B cell (primary cell): ENCODE measurements at regions not wholly inside any gene's neighbourhood (a gene's known extent, or its start where the extent isn't known, plus 50 kb on each side); places are given as distances from the start of the nearest gene placed in this dataset.

ENCODE experiments used
- ATAC-seq: fragments of 200-7000 bp; cut with Tn5 transposase; one replicate; pipeline ENCODE4 v1.10.0; 2021; ENCODE audit warnings: low read depth, mild to moderate bottlenecking, moderate number of reproducible peaks, moderate library complexity
- CTCF ChIA-PET: fragments of 350-600 bp; sonication (Branson Sonifier 250); formaldehyde crosslinking; loops from one replicate; lab custom pipeline; 2021; ENCODE audit warnings: antibody characterized with exemption, inconsistent platforms; lab: Charles Lee
- POLR2A ChIA-PET: fragments of 350-600 bp; sonication (Branson Sonifier 250); formaldehyde crosslinking; loops from one replicate; lab custom pipeline; 2021; ENCODE audit warnings: antibody characterized with exemption; lab: Charles Lee
- DNase-seq: peaks from one replicate; pipeline ENCODE4 v3.0.0; 2013
- H2AFZ ChIP-seq: 2 replicates; pipeline ENCODE4 v1.6.1; 2012; ENCODE audit warnings: mild to moderate bottlenecking, low read depth, low read length; ENCODE audit not compliant: insufficient read depth, poor library complexity, severe bottlenecking
- H3K27ac ChIP-seq, 2 donors: 1 replicate in 1 of 2; 2 replicates in 1 of 2; pipeline ENCODE4 v1.5.1; 2012 to 2013; ENCODE audit warnings: low read length in 2 of 2, mild to moderate bottlenecking in 2 of 2, moderate library complexity in 1 of 2
- H3K27me3 ChIP-seq, 4 experiments: fragments of 200-600 bp in 1 of 4; sonication (generic) in 1 of 4; replicated peaks in 1 of 4; 1 replicate in 2 of 4; 2 replicates in 2 of 4; pipeline versions ENCODE4 v1.6.1 to v1.7.0; 2013 to 2016; ENCODE audit warnings: low read length in 3 of 4, mild to moderate bottlenecking in 2 of 4, mixed read lengths in 1 of 4, moderate library complexity in 1 of 4; ENCODE audit not compliant: insufficient read depth in 4 of 4, control insufficient read depth in 3 of 4; ENCODE audit errors: control extremely low read depth in 1 of 4
- H3K36me3 ChIP-seq, 2 experiments: replicated peaks in 1 of 2; 1 replicate in 1 of 2; 2 replicates in 1 of 2; pipeline versions ENCODE4 v1.6.1 to v1.7.1; 2013; ENCODE audit warnings: low read length in 1 of 2; ENCODE audit not compliant: insufficient read depth in 2 of 2, control insufficient read depth in 1 of 2; ENCODE audit errors: control extremely low read depth in 1 of 2, extremely low read depth in 1 of 2
- H3K4me1 ChIP-seq, 2 donors: fragments of 200-600 bp in 1 of 2; sonication (generic) in 1 of 2; 1 replicate in 1 of 2; 2 replicates in 1 of 2; pipeline versions ENCODE4 v1.5.1 to v1.6.1; 2013 to 2017; ENCODE audit warnings: low read length in 2 of 2; ENCODE audit not compliant: control insufficient read depth in 2 of 2, insufficient read depth in 2 of 2
- H3K4me2 ChIP-seq: replicated peaks from 2 replicates; pipeline ENCODE3; 2012; ENCODE audit warnings: mild to moderate bottlenecking, low read depth, low read length; ENCODE audit not compliant: poor library complexity, severe bottlenecking
- H3K4me3 ChIP-seq, 5 experiments: fragments of 200-600 bp in 1 of 5; sonication (generic) in 1 of 5; 1 replicate in 3 of 5; 2 replicates in 2 of 5; pipeline versions ENCODE4 v1.5.1 to v1.7.0; 2011 to 2016; ENCODE audit warnings: low read length in 4 of 5, mild to moderate bottlenecking in 4 of 5, low read depth in 2 of 5, control low read depth in 1 of 5, moderate library complexity in 1 of 5; ENCODE audit not compliant: insufficient read depth in 1 of 5; ENCODE audit errors: control extremely low read depth in 1 of 5, extremely low read depth in 1 of 5
- H3K79me2 ChIP-seq: fragments of 200-600 bp; sonication (generic); one replicate; pipeline ENCODE4 v1.6.0; 2016; ENCODE audit warnings: low read length; ENCODE audit not compliant: control insufficient read depth, insufficient read depth
- H3K9ac ChIP-seq: fragments of 200-600 bp; sonication (generic); 2 replicates; pipeline ENCODE4 v1.6.1; 2017; ENCODE audit warnings: mild to moderate bottlenecking, low read length, moderate library complexity
- H3K9me3 ChIP-seq, 3 donors: one replicate each; pipeline versions ENCODE4 v1.6.1 to v1.7.1; 2013; ENCODE audit warnings: low read length in 2 of 3; ENCODE audit not compliant: control insufficient read depth in 2 of 3, insufficient read depth in 1 of 3; ENCODE audit errors: control extremely low read depth in 1 of 3
- H4K20me1 ChIP-seq: 2 replicates; pipeline ENCODE4 v1.6.0; 2012; ENCODE audit warnings: mild to moderate bottlenecking, low read length; ENCODE audit not compliant: insufficient read depth, control insufficient read depth, poor library complexity, severe bottlenecking
- H3K27ac Mint-ChIP-seq: one replicate; pipeline ENCODE4 v1.8.0; 2021; ENCODE audit warnings: mixed read lengths
- H3K27me3 Mint-ChIP-seq: one replicate; pipeline ENCODE4 v1.8.0; 2021; ENCODE audit warnings: mixed read lengths
- H3K4me1 Mint-ChIP-seq: one replicate; pipeline ENCODE4 v1.8.0; 2021; ENCODE audit warnings: mixed read lengths
- H3K4me3 Mint-ChIP-seq: one replicate; pipeline ENCODE4 v1.8.0; 2021; ENCODE audit warnings: mixed read lengths
- H3K9me3 Mint-ChIP-seq: one replicate; pipeline ENCODE4 v1.8.0; 2022; ENCODE audit warnings: mixed read lengths; ENCODE audit not compliant: insufficient read depth
- CTCF ChIP-seq: fragments of 200-600 bp; IDR thresholded peaks from one replicate; pipeline ENCODE4 v1.8.0; 2022; ENCODE audit warnings: antibody characterized with exemption, mild to moderate bottlenecking
- EZH2 ChIP-seq: IDR thresholded peaks from 2 replicates; pipeline ENCODE4 v1.6.1; 2012; ENCODE audit warnings: borderline replicate concordance, low read depth, mild to moderate bottlenecking, moderate library complexity, low read length; ENCODE audit not compliant: insufficient read depth, poor library complexity, severe bottlenecking
- WGBS: methylation state at CpG from one replicate; pipeline ENCODE4 v1.1.5; 2013; ENCODE audit warnings: missing lambda C conversion rate; ENCODE audit not compliant: insufficient coverage; 5-methylcytosine and 5-hydroxymethylcytosine counted together
- intact Hi-C: fragments of 100-400 bp; cut with micrococcal nuclease; formaldehyde crosslinking; loops from one replicate; pipeline ENCODE4 v1.10.0; 2022

- TF ChIP-seq EZH2 (no peak), CTCF (no peak)
- no peak for DNase-seq
- POLR2A ChIA-PET: no interaction called here
- Mint-ChIP-seq H3K27ac (no peak overlapping the region), H3K4me1 (peaks cover 27% of the 10 kb centered on the region), H3K4me3 (no peak overlapping the region), H3K27me3 (no peaks in the 10 kb centered on the region), H3K9me3 (no peaks in the 10 kb centered on the region)
- Histone ChIP-seq H2AFZ (no peak overlapping the region), H4K20me1 (no peaks in the 10 kb centered on the region), H3K36me3 (no peaks in the 10 kb centered on the region), H3K4me2 (no peak overlapping the region), H3K27me3 (no peaks in the 10 kb centered on the region), H3K9me3 (peaks cover 0 to 3% (median 0%) of the 10 kb centered on the region in 3 donors), H3K4me1 (peaks cover 4 to 9% of the 10 kb centered on the region in 2 donors), H3K9ac (no peak overlapping the region), H3K79me2 (no peaks in the 10 kb centered on the region), H3K4me3 (no peak overlapping the region), H3K27ac (no peak overlapping the region)
- CTCF ChIA-PET: interaction anchor here (1.0 kb wide), 1 partner anchor 9 kb away, joined by 4 read pairs; no protein-coding TSS in a partner anchor
- intact Hi-C loops: no loop called here
- ATAC-seq: peak; percentile 33
Observed at GRCh38 chr5:66538126-66538525, 58.1 kb upstream of the MAST4 start.

GRCh38 chr5:66538531-66538930 is 57.7 kb upstream of the MAST4 start:
- Mint-ChIP-seq H3K9me3 (no peaks in the 10 kb centered on the region), H3K27me3 (no peaks in the 10 kb centered on the region), H3K4me3 (no peak overlapping the region), H3K4me1 (peaks cover 29% of the 10 kb centered on the region), H3K27ac (no peak overlapping the region)
- H3K4me3 ChIP-seq: no peak overlapping the region
- no peak for ATAC-seq
- no peak overlapping the region for H3K27ac ChIP-seq
- DNase-seq: no peak
- no CpG with 5 or more reads among the region's 3 CpGs for WGBS
- H3K4me1 ChIP-seq: peaks cover 4 to 9% of the 10 kb centered on the region in 2 donors
- H3K9ac ChIP-seq: no peak overlapping the region
- no peak overlapping the region for H2AFZ ChIP-seq
- intact Hi-C loops: no loop called here
- H4K20me1 ChIP-seq: no peaks in the 10 kb centered on the region
- H3K27me3 ChIP-seq: no peaks in the 10 kb centered on the region
- H3K79me2 ChIP-seq: no peaks in the 10 kb centered on the region
- TF ChIP-seq CTCF: no peak
- no peak for TF ChIP-seq EZH2
- ChIA-PET CTCF (interaction anchor here (1.0 kb wide), 1 partner anchor 10 kb away, joined by 4 read pairs; no protein-coding TSS in a partner anchor), POLR2A (no interaction called here)
- H3K4me2 ChIP-seq: no peak overlapping the region
- peaks cover 0 to 3% (median 0%) of the 10 kb centered on the region in 3 donors for H3K9me3 ChIP-seq
- H3K36me3 ChIP-seq: no peaks in the 10 kb centered on the region
